ENCODE measurements at regions not wholly inside any gene's neighbourhood (a gene's known extent, or its start where the extent isn't known, plus 50 kb on each side); places are given as distances from the start of the nearest gene placed in this dataset.

DNA sequence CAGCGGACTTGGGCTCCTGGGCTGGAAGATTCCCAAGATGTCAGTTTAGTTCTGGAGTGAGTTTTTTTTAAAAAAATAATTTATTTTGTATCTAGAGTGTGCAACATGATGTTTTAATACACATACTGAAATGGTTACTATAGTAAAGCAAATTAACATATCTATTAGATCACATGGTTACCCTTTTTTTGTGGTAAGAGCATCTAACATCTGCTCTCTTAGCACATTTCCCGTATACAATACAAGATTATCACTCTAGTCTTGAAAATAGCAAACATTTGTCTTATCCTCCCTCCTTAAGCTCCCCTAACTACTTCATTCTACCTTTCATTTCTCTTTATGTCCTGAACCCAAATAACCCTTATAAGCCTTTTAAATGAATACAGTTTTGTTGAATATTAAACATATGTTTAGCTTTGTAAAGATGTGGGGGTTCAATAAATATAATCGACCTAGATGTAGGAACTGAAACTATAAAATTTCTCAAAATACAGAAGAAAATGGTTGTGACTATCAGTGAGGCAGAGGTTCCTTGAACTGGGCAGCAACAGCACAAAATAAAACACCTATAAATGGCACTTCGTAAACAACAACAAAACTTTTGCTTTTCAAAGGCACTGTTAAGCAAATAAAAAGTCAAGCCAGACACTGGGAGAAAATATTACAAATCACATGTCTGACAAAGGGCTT lies 466.6 kb downstream of the FGF9 start:
- Histone ChIP-seq H3K4me3 (no peak overlapping the region), H3K27ac (no peak overlapping the region)

DNA sequence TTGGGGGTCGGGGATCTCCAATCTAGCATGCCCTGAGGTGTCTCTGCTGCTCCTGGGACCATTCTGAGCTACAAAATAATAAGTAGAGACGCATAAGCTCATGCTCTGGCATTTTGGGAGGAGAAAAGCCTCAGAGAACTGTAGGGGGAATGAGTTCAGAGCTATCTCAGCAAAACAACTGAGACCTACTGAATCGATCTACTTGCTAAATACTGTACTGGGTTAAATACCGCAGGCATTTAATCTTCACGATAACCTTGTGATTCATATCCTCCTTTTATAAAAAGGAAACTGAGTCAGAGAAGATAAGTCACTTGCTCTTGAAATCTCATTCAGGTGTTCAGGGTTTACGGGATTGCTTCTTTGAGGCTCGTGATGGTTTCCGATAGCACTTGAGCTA lies 468.1 kb downstream of the FGF9 start:
- Histone ChIP-seq H3K4me3 (no peak overlapping the region), H3K27ac (no peak overlapping the region)

- Histone ChIP-seq H3K27ac (no peak overlapping the region), H3K4me3 (no peak overlapping the region)
These were observed 470.8 kb downstream of the FGF9 start for GRCh38 chr13:22141716-22142115.

- H3K4me3 ChIP-seq, result no peak overlapping the region
- H3K27ac ChIP-seq, result no peak overlapping the region
These were observed 472.8 kb downstream of the FGF9 start for GRCh38 chr13:22143671-22144070.

DNA sequence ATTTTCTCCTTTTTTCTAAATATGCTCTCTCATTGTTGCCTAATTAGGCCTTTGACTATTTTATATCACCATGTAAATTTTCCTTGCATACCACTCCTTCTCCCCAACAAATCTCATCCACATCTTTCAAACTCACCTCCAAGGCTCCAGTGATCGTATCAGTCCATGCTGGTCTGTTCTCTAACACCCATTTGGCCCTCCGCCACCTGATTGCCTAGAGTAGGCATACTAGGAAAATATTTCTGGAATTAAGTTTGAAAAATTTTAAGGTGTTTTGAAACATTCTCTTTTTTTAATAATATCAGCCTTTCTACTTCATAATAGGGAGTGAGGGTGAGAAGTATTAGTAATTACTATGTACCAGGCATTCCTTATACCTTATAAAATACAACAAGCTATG lies 473.9 kb downstream of the FGF9 start:
- Histone ChIP-seq H3K4me3 (no peak overlapping the region), H3K27ac (no peak overlapping the region)

GRCh38 chr13:22148187-22148586 lies 477.3 kb downstream of the FGF9 start:
- no peak overlapping the region for H3K27ac ChIP-seq
- no peak overlapping the region for H3K4me3 ChIP-seq

- Histone ChIP-seq H3K27ac (no peak overlapping the region), H3K4me3 (no peak overlapping the region)
These were observed 481.9 kb downstream of the FGF9 start for GRCh38 chr13:22152751-22153150.

- Histone ChIP-seq H3K27ac (no peak overlapping the region), H3K4me3 (no peak overlapping the region)
These were observed 483.2 kb downstream of the FGF9 start for GRCh38 chr13:22154041-22154440.

- Histone ChIP-seq H3K27ac (no peak overlapping the region), H3K4me3 (no peak overlapping the region)
These were observed 491.0 kb downstream of the FGF9 start for GRCh38 chr13:22161871-22162270.

DNA sequence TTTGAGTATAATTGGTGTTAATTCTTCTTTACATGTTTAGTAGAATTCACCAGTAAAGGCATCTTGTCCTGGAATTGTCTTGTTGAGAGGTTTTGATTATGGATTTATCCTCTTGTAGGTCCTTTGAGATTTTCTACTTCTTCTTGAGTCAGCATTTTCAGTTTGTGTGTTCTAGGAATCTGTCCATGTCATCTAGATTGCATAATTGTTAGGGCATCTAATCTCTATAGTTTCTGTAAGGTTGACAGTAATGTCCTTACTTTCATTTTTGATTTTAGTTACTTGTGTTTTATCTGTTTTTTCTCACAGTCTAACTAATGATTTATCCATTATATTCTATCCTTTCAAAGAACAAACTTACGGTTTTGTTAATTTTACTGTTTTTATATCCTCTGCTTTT lies 492.0 kb downstream of the FGF9 start:
- Histone ChIP-seq H3K4me3 (no peak overlapping the region), H3K27ac (no peak overlapping the region)

DNA sequence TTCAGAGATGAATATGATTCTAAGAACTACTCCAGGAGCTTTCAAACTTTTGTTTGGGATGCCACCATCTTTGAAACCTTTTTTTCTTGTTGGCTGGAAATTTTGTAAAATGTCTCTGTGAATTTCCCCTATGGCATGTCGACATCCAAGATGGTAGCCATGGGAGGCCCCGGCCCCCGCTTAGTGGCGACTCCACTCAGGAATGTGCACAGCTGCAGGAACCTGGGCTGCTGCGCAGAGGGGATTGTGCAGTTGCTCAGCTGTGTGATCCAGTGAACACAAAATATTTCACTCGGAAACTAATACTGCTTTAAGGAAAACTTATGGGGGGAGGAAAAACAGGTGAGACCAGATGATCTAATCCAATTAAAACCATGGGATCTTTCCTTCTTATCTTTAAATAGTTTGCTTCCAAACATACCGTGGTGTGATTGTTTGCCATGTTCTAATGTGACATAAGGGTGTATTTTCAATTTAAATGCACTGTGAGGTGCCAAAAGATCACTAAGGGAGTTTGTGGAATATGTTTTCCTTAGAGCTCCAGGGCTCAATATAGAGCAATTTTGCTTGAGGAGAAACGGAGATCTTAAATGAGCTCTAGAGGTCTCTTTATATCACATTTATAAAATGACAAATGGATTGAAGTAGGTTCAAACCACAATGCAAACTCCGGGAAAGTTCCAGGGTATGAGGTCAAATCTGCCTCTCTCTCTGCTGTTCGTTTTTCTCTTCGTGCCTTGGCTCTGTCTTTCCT lies 497.7 kb downstream of the FGF9 start:
- no peak overlapping the region for H3K4me3 ChIP-seq
- no peak overlapping the region for H3K27ac ChIP-seq

DNA sequence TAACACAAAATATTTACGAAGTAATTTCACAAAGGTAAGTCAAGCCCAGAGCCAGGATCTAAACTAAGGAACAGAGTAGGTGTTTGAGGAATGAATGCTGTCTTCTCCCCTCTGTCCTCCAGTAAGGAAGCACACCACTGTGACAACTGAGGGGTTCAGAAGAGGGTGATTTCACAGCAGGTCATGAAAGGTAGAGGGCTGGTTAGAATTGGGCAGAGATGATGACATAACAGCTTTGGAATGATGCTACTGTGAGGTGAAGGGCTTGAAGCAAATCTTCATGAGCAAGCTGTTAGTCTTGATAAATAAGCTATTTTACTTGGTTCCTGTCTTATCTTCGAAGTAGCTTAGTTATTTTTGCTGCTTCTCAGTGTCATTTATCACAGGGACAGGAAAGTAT lies 498.6 kb downstream of the FGF9 start:
- Histone ChIP-seq H3K27ac (no peak overlapping the region), H3K4me3 (no peak overlapping the region)

- H3K27ac ChIP-seq, result no peak overlapping the region
- no peak overlapping the region for H3K4me3 ChIP-seq
These were observed 502.7 kb downstream of the FGF9 start for GRCh38 chr13:22173610-22174009.

- Histone ChIP-seq H3K4me3 (no peak overlapping the region), H3K27ac (no peak overlapping the region)
These were observed 504.4 kb downstream of the FGF9 start for GRCh38 chr13:22175241-22175640.

DNA sequence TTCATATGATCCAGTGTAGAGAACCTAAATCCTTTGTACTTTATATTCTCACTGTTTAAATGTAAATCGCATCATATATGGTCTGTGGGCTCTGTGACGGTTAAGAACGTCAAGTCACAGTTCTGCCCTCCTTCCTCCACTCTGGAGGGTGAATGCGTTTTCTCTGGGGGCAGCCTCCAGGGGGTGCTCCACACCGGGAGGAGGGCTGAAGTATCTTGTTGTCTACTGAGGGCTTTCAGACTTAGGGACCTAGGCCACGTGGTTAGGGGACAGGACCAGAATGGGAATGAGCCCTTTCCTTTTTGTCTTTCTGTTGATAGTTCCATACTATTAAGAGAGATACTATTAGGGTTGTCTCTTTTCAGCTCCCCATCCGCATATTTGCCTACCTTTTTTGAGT lies 504.9 kb downstream of the FGF9 start:
- Histone ChIP-seq H3K4me3 (no peak overlapping the region), H3K27ac (no peak overlapping the region)

DNA sequence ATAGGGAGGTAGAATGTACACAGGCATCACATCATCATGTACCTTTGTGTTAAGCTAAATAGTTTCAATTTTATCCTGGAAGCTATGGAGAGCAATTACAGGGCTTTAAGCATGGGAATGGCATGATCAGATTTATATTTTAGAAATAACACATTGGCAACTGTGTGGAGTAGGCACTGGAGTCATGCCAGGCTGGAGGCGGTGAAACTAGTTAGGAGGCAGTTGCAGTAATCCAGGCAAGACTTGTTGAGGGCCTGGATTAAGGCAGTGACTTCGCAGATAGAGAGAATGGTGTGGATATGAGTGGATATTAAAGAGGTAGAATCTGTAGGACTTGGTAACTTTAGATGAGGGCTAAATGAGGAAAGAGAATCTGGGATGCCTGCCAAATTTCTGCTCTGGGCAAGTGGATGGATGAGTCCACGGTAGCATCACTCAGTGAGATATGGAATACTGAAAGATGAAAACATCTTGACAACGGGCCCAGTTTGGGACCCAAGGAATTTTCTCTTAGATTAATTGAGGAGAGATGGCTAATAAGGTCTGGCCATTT lies 506.2 kb downstream of the FGF9 start:
- no peak overlapping the region for H3K27ac ChIP-seq
- no peak overlapping the region for H3K4me3 ChIP-seq

- Histone ChIP-seq H3K27ac (no peak overlapping the region), H3K4me3 (no peak overlapping the region)
These were observed 508.0 kb downstream of the FGF9 start for GRCh38 chr13:22178878-22179277.

DNA sequence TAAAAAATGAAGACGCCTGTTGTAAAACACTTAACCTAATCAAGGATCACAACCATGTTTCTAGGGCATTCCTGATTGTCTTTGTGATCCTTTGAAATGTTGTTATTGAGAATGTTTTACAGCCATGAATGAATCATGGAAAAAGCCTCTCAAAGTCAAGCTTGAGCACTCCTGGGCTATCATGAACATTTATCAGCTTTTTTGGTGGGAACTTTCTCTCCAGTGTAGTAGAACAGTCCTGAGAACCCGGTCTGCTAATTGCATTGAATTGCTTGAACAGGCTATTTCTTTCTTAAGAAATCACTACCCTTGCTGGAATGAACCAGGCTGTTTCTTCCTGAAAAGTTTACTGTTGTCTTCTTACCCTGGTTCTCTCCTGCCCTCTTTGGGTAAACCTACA lies 516.5 kb downstream of the FGF9 start:
- H3K27ac ChIP-seq, result no peak overlapping the region
- no peak overlapping the region for H3K4me3 ChIP-seq

- no peak overlapping the region for H3K4me3 ChIP-seq
- H3K27ac ChIP-seq, result no peak overlapping the region
These were observed 518.5 kb downstream of the FGF9 start for GRCh38 chr13:22189176-22190048.

GRCh38 chr13:22193070-22193469 lies 522.2 kb downstream of the FGF9 start:
- Histone ChIP-seq H3K27ac (no peak overlapping the region), H3K4me3 (no peak overlapping the region)
